Stimulated activated naive CD8-positive, alpha-beta T cell treated with anti-CD3 and anti-CD28 coated beads, Interleukin-15, Interleukin-2, amounts not matched to agents 100 ng/mL and 50 ng/mL, for 24 hours (primary cell): ENCODE measurements at regions not wholly inside any gene's neighbourhood (a gene's known extent, or its start where the extent isn't known, plus 50 kb on each side); places are given as distances from the start of the nearest gene placed in this dataset.
"Not testable (repeated sequence)": the region's sequence is repeated elsewhere in the genome, so short reads cannot be mapped to it uniquely, and the experiment has no call there.

Experiments used
- H3K27ac Mint-ChIP-seq: one replicate; pipeline ENCODE4 v1.8.0; 2021; ENCODE audit warnings: mild to moderate bottlenecking, mixed read lengths
- H3K27me3 Mint-ChIP-seq: one replicate; pipeline ENCODE4 v1.8.0; 2021; ENCODE audit warnings: mixed read lengths
- H3K36me3 Mint-ChIP-seq: one replicate; pipeline ENCODE4 v1.8.0; 2021; ENCODE audit warnings: low read depth, mixed read lengths
- H3K4me1 Mint-ChIP-seq: one replicate; pipeline ENCODE4 v1.8.0; 2021; ENCODE audit warnings: low read depth, mixed read lengths
- H3K4me3 Mint-ChIP-seq: one replicate; pipeline ENCODE4 v1.8.0; 2021; ENCODE audit warnings: mild to moderate bottlenecking, mixed read lengths
- H3K9me3 Mint-ChIP-seq: one replicate; pipeline ENCODE4 v1.8.0; 2021; ENCODE audit warnings: mixed read lengths

DNA sequence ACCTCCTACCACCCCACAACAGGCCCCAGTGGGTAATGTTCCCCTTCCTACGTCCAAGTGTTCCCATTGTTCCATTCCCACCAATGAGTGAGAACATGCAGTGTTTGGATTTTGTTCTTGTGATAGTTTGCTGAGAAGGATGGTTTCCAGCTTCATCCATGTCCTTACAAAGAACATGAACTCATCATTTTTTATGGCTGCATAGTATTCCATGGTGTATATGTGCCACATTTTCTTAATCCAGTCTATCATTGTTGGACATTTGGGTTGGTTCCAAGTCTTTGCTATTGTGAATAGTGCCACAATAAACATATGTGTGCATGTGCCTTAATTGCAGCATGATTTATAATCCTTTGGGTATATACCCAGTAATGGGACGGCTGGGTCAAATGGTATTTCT lies 81.6 kb downstream of the P2RY10 start:
- not testable (repeated sequence) for H3K9me3 Mint-ChIP-seq, H3K4me1 Mint-ChIP-seq, H3K27me3 Mint-ChIP-seq, H3K4me3 Mint-ChIP-seq, H3K36me3 Mint-ChIP-seq, H3K27ac Mint-ChIP-seq

DNA sequence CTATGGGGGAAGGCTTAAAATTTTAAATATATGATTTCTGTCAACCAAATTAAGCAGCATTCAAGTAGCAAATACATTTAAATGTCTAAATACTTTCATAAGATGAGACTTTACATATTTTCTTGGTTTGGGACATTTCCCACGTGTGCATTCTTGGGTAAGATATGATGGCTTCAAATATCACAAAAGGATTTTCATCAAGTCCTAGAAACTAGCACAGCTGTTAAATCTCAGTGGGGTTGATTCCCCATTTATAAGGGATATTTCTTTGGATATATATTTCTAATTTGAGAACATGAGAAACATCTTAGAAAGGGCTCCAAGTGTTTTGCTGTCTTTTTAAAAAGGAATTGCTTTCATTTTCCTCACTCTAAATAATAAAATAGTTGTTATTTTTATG lies 90.2 kb downstream of the P2RY10 start:
- Mint-ChIP-seq H3K36me3 (no peaks in the 10 kb centered on the region), H3K4me3 (no peak overlapping the region), H3K27ac (no peak overlapping the region)

DNA sequence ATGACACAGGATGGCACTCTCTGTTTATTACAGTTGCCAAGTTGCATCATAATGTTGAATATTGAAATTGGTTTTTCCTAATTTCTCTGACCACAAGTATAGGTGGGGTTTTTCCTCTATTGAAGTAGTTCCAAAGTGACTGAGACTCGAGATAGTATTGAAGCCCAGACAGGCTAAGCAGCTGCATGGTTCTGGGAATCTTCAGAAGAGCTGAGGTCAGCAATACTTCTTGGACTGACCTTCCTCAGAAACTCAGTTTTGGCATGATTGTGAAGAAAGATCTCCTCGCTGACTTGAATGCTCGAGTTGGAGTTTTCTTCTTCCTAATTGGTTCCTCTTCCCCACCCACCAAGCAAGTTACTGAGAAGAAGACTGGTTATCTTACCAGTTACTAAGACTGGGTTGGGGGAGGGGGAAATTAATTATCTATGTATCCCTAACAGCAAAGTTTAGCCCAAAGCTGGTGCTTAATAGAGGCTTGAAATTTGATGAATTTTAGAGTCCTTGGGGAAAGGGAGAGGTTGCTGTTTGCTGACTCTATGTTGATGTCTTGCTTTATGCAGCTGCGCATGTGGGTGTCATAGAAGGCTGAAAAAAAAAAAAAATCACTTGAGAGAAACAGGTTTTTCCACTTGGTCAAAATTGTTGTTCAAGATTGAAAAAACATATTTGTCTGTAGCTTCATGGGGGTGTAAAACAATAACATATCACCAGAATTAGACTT lies 91.1 kb downstream of the P2RY10 start:
- Mint-ChIP-seq H3K4me1 (peaks cover 28% of the 10 kb centered on the region), H3K36me3 (no peaks in the 10 kb centered on the region), H3K27me3 (no peaks in the 10 kb centered on the region), H3K4me3 (no peak overlapping the region), H3K27ac (no peak overlapping the region), H3K9me3 (no peaks in the 10 kb centered on the region)

More for the DNA sequence above, 90.2 kb downstream of the P2RY10 start:
- H3K27me3 Mint-ChIP-seq: no peaks in the 10 kb centered on the region
- H3K4me1 Mint-ChIP-seq: peaks cover 28% of the 10 kb centered on the region
- no peaks in the 10 kb centered on the region for H3K9me3 Mint-ChIP-seq

DNA sequence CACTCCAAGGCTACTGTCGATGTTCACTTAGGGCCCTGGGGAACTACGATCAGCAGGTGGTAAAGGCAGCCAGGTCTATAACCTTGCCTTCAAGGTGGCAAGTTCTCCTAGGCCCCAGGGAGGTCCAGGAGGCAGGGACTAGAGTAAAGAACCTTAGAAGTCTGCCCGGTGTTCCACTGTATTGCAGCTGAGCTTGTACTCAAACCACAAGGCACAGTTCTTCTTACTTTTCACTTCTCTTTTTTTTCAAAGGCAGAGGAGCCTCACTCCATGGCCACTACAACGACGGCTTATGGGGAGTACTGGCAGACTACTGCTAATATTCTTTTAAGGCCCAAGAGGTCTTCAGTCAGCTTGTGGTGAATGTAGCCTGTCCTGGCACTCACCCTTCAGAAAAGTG lies 78.8 kb upstream of the GPR174 start:
- no peaks in the 10 kb centered on the region for H3K27me3 Mint-ChIP-seq
- H3K27ac Mint-ChIP-seq: no peak overlapping the region
- H3K9me3 Mint-ChIP-seq: peaks cover 13% of the 10 kb centered on the region
- H3K36me3 Mint-ChIP-seq: peaks cover 3% of the 10 kb centered on the region
- no peak overlapping the region for H3K4me3 Mint-ChIP-seq
- no peaks in the 10 kb centered on the region for H3K4me1 Mint-ChIP-seq

DNA sequence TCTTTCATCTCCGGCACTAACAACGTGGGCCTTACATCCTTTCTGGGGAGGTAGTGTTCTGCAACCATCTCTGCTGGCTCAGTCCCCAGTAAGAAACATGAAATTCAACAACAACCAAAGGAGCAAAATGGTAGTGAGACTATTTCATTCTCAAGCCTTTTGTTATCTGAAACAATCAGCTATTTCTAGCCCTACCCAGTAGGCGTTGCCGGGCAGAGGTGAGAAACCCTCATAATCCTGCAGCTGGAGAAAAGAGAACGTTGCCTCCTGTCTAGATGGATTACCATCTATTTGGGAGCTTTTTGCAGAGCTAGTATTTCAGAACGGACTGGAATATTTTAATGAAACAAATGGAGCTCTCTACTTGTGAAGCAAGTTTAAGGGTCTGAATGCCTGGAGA lies 66.4 kb upstream of the GPR174 start:
- no peaks in the 10 kb centered on the region for H3K27me3 Mint-ChIP-seq
- no peak overlapping the region for H3K27ac Mint-ChIP-seq
- no peak overlapping the region for H3K4me3 Mint-ChIP-seq
- H3K36me3 Mint-ChIP-seq: no peaks in the 10 kb centered on the region
- peaks cover 24% of the 10 kb centered on the region for H3K4me1 Mint-ChIP-seq
- no peaks in the 10 kb centered on the region for H3K9me3 Mint-ChIP-seq

DNA sequence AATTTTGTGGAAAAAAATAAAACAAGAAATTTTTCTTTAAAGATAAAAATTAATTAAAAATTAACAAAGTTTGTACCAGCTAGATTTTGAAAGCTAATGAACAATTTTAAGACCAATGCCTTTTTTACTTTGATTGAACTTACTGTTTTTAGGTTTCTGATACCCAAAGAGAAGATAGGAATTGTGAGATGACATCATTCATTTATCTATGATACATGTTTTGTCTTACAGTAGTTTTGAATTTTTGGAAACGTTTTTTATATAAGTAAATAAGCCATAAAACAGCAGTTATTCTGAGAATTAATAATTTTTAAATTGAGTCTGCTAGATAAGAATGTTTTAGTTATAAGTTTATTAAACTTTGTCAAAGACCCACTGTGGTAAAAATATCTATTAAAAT lies 65.0 kb upstream of the GPR174 start:
- Mint-ChIP-seq H3K36me3 (no peaks in the 10 kb centered on the region), H3K9me3 (no peaks in the 10 kb centered on the region), H3K27ac (no peak overlapping the region), H3K27me3 (no peaks in the 10 kb centered on the region), H3K4me3 (no peak overlapping the region), H3K4me1 (peaks cover 30% of the 10 kb centered on the region)

DNA sequence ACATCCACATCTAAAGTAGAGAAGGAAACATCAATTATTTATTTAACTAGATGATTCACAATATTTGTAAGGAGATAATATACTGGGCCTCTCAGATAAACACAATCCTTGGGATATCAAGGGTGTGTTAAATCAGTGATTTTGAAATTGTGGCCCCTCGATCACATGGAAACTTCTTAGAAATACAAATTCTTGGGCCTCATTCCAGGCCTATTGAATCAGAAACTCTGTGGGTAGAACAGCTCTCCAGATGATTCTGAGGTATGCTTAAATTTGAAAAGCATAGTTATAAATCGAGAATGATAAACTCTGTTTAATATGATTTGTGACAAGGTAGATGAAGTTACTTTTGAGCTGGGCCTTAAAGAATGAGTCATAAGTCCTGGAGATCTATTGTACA lies 64.3 kb upstream of the GPR174 start:
- Mint-ChIP-seq H3K4me1 (peaks cover 36% of the 10 kb centered on the region), H3K27ac (no peak overlapping the region), H3K36me3 (no peaks in the 10 kb centered on the region), H3K4me3 (no peak overlapping the region), H3K9me3 (no peaks in the 10 kb centered on the region), H3K27me3 (no peaks in the 10 kb centered on the region)

DNA sequence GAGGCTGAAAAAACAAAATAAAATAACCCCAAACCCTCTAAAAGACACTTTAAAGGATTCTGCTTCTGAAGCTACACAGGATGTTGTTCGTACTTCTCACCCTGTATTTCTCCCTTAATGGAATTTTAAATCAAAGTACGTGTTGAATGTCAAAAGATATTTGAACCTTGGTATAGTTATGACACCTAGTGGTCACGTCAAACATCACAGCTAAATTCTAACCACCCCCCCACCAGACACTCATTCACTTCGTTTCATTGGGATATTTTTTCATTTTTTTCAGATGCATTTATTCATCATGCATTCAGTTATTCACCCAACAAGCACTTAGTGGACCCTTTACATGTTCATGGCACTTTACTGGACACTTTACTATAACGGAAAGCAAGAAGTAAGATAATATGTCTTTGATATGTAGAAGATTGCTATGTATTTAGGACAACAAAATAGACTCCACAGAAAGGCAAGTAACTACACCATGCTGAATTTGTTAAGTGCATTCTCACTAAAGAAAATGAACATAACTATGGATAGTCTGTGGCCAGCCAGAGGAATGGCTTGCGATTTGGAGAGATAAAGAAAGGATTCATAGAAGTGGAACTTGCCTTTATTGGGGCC lies 62.5 kb upstream of the GPR174 start:
- Mint-ChIP-seq H3K27ac (peak overlapping the region; percentile 77), H3K36me3 (no peaks in the 10 kb centered on the region), H3K4me3 (peak overlapping the region; percentile 68), H3K27me3 (no peaks in the 10 kb centered on the region), H3K4me1 (peaks cover 41% of the 10 kb centered on the region), H3K9me3 (no peaks in the 10 kb centered on the region)

DNA sequence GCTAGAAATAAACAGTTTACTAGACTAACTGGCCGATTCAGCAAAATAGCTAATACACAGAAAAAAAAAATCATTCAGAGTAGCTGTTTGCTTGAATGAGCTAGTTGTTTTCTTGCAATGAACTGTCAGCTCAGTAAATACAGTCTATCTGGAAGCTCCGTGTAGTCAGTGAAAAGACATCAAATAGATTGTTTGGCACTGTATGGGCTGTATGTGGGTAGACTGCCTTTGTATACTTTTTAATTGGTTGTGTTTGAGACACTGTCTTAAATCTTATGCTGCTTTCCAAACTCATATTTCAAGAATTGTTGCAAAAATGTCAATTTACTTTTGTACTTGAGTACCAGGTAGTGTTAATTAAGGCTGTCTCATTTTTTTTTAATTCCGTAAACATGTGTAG lies 61.6 kb upstream of the GPR174 start:
- Mint-ChIP-seq H3K36me3 (no peaks in the 10 kb centered on the region), H3K4me1 (peaks cover 48% of the 10 kb centered on the region), H3K9me3 (no peaks in the 10 kb centered on the region), H3K27me3 (no peaks in the 10 kb centered on the region), H3K4me3 (peak overlapping the region; percentile 47), H3K27ac (peak overlapping the region; percentile 78)

DNA sequence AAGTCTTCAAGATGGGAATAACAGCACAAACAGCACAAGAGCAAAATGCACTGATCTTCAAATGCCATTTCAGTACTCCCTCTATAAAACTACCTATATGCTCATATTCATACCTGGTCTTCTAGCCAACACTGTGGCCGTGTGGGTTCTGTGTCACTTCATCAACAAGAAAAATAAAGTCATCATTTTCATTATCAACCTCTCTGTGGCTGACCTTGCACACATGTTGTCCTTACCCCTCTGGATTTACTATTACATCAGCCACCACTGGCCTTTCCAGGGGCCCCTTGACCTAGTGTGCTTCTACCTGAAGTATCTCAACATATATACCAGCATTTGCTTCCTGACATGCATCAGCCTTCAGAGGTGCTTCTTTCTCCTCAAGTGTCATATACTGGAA lies 59.6 kb upstream of the GPR174 start:
- no peak overlapping the region for H3K4me3 Mint-ChIP-seq
- no peaks in the 10 kb centered on the region for H3K36me3 Mint-ChIP-seq
- no peaks in the 10 kb centered on the region for H3K9me3 Mint-ChIP-seq
- H3K27ac Mint-ChIP-seq: peak overlapping the region; percentile 29
- peaks cover 60% of the 10 kb centered on the region for H3K4me1 Mint-ChIP-seq
- H3K27me3 Mint-ChIP-seq: no peaks in the 10 kb centered on the region

DNA sequence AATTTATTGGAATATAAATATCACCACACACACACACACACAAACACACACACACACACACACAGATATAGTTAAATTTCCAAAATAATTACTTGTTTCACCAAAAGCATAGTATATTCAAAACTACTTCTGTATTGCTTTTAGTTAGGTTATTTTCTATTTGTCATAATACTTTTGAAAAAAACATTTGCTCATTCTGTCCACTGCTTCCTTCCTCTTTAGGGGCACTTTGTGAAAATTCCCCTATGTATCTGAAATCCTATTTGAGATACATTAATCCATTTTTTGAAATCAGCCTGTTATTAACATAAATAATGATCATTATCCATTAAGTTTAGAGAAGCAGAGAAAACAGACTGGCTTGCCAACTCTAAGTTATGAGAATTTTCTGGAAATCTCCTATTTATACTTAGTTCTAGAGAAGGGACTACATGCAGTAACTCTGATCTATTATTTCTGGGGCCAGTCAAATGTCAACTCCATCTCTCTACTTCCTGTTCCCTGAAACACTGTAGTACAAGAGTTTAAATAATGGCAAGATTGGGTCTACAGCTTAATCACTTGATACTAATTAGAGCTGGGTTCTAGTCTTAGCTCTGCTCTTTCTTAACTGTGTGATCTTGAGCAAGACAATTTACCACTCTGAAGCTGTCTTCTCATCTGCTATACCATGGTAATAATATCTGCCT lies 54.4 kb upstream of the GPR174 start:
- peak overlapping the region; percentile 82 for H3K27ac Mint-ChIP-seq
- peaks cover 67% of the 10 kb centered on the region for H3K4me1 Mint-ChIP-seq
- no peaks in the 10 kb centered on the region for H3K9me3 Mint-ChIP-seq
- H3K36me3 Mint-ChIP-seq: no peaks in the 10 kb centered on the region
- no peaks in the 10 kb centered on the region for H3K27me3 Mint-ChIP-seq
- H3K4me3 Mint-ChIP-seq: no peak overlapping the region

DNA sequence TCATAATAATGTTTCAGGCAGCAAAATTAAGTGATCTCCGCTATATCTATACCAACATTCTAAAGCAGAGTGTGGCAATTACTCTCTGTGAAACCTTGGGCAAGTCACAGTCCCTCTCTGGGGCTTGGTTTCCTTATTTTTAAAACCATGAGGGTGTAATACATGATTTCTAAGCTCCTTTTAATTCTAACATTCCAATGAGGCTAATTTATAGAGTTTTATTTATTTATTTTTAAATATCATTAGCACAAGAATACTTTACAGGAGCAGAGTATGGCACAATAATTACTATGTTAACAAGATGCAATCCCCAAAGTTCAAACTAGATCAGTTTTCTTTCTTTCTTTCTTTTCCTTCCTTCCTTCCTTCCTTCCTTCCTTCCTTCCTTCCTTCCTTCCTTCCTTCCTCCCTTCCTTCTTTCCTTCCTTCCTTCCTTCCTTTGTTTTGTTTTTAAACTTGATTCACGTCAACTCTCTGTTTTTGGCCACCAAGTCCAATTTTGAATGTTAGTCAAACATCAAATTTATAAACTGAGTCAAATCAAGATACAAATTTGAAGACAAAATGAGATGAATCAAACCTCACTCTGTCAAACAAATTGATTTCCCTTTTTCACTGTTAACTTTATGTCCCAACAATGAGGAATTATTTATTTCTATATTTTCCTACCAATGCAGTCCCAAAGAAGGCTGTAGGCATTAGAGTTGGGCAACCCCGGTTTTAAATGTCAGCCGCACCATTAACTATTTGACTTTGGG lies 50.2 kb upstream of the GPR174 start:
- H3K27me3 Mint-ChIP-seq: no peaks in the 10 kb centered on the region
- peak overlapping the region; percentile 100 for H3K27ac Mint-ChIP-seq
- H3K4me1 Mint-ChIP-seq: peaks cover 82% of the 10 kb centered on the region
- H3K9me3 Mint-ChIP-seq: no peaks in the 10 kb centered on the region
- no peaks in the 10 kb centered on the region for H3K36me3 Mint-ChIP-seq
- H3K4me3 Mint-ChIP-seq: no peak overlapping the region
